ENCODE measurements at regions not wholly inside any gene's neighbourhood (a gene's known extent, or its start where the extent isn't known, plus 50 kb on each side); places are given as distances from the start of the nearest gene placed in this dataset.
A peak's percentile ranks its signal among the peaks of the same experiment; 100 is the strongest.

DNA sequence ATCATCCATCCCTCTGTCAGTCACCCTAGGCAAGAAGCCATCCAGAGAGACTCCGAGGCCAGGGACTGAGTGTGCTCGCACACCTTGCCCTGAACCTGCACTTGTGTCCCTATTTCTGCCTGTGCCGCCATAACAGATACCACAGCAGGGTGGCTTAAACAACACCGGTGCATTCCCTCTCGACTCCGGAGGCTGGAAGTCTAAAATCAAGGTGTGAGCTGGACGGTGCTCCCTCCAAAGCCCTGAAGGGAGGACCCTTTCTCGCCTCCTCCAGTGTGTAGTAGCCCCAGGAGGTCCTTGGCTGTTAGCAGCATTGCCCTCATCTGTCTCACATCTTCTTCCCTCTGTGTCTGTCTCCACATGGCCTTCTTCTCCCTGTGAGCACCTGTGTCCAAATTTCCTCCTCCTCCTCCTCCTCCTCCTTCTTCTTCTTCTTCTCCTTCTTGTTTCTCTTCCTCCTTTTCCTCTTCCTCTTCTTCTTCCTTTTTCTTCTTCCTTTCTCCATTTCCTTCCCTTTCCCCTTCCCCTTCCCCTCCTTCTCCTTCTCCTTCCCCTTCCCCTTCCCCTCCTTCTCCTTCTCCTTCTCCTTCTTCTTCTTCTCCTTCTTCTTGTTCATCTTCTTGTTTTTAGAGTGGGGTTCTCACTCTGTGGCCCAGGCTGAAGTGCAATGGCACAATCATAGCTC is 98.1 kb upstream of the ENPP6 start:
- WGBS, 2 donors: 96% methylated on average over 8 of the region's 8 CpGs
- DNase-seq: no peak
- TF ChIP-seq, protein P1, sequence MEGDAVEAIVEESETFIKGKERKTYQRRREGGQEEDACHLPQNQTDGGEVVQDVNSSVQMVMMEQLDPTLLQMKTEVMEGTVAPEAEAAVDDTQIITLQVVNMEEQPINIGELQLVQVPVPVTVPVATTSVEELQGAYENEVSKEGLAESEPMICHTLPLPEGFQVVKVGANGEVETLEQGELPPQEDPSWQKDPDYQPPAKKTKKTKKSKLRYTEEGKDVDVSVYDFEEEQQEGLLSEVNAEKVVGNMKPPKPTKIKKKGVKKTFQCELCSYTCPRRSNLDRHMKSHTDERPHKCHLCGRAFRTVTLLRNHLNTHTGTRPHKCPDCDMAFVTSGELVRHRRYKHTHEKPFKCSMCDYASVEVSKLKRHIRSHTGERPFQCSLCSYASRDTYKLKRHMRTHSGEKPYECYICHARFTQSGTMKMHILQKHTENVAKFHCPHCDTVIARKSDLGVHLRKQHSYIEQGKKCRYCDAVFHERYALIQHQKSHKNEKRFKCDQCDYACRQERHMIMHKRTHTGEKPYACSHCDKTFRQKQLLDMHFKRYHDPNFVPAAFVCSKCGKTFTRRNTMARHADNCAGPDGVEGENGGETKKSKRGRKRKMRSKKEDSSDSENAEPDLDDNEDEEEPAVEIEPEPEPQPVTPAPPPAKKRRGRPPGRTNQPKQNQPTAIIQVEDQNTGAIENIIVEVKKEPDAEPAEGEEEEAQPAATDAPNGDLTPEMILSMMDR (IDR thresholded peaks at IDR 0.05; ENCODE audit: control extremely low read depth, extremely low read depth): no peak
- Histone ChIP-seq H3K9me3 (ENCODE audit: control insufficient read depth in 4 of 4, insufficient read depth in 3 of 4, low read length in 3 of 4) (no peaks in the 10 kb centered on the region), H3K9ac (ENCODE audit: insufficient read depth in 1 of 2, low read length in 2 of 2) (no peak overlapping the region), H3K4me3 (no peak overlapping the region), H3K4me1 (ENCODE audit: control insufficient read depth in 5 of 5, insufficient read depth in 5 of 5, low read length in 5 of 5) (peaks cover 0 to 3% (median 0%) of the 10 kb centered on the region in 5 donors), H3K27ac (ENCODE audit: low read depth in 1 of 2, low read length in 1 of 2) (no peak overlapping the region), H3K27me3 (ENCODE audit: control insufficient read depth in 3 of 3, insufficient read depth in 3 of 3, low read length in 2 of 3) (no peaks in the 10 kb centered on the region), H3K36me3 (ENCODE audit: control insufficient read depth in 4 of 4, insufficient read depth in 4 of 4, low read length in 4 of 4) (no peaks in the 10 kb centered on the region)
- ATAC-seq (ENCODE audit: insufficient read depth, low FRiP score): no peak

DNA sequence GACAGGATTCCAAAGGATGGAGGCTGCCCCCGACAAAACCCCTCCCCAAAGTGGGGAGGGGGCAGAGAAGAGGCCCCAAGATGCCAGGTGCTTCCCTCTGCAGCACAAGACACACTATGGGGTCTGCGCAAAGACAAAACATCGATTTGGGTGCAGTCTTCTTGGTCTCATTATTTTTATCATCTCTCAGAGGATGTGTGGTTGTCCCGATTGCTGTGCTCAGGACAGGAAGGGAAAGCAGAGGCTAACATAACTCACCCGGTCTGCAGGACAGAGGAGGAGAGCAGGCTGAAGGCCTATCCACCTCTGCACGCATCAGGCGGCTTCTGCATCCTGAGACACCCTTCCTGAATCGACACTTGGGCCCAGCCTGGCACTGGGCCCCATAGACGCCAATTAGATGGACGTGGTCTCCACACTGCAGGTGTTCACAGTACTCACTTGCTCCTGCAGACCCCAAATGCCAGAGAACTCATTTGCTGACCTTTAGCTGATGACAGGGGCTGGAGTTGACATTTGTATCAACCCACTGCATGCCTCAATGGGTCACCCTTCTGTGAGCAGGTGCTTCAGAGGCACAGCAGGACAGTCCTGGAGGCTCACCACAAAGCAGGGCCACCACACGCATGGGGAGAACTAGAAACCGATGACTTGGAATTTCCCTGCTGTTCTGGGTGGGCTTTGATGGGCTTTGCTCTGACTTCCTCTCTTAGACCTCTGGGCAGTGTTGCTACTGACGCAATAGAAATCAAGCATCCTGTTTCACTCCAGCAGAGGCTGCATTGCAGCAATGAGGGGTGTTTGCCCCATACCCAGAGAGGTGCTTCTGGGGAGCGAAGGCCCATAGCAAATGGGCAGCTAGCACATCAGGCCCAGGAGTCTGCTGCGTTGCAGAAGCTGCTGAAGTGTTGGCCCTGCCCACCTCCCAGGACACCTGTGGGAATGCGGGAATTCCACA is 96.3 kb upstream of the ENPP6 start:
- Histone ChIP-seq H3K9ac (ENCODE audit: insufficient read depth in 1 of 2, low read length in 2 of 2) (no peak overlapping the region), H3K4me1 (ENCODE audit: control insufficient read depth in 5 of 5, insufficient read depth in 5 of 5, low read length in 5 of 5) (peaks cover 0 to 4% (median 0%) of the 10 kb centered on the region in 5 donors), H3K27ac (ENCODE audit: low read depth in 1 of 2, low read length in 1 of 2) (peak overlapping the region in 1 of 2 donors; percentile 15), H3K36me3 (ENCODE audit: control insufficient read depth in 4 of 4, insufficient read depth in 4 of 4, low read length in 4 of 4) (no peaks in the 10 kb centered on the region), H3K27me3 (ENCODE audit: control insufficient read depth in 3 of 3, insufficient read depth in 3 of 3, low read length in 2 of 3) (no peaks in the 10 kb centered on the region), H3K9me3 (ENCODE audit: control insufficient read depth in 4 of 4, insufficient read depth in 3 of 4, low read length in 3 of 4) (no peaks in the 10 kb centered on the region), H3K4me3 (no peak overlapping the region)
- TF ChIP-seq, protein P1 (IDR thresholded peaks at IDR 0.05; ENCODE audit: control extremely low read depth, extremely low read depth): no peak
- WGBS, 2 donors: 59 to 77% methylated on average over 16 of the region's 16 CpGs
- DNase-seq (peak in 1 of 3 donors; percentile 31), ATAC-seq (ENCODE audit: insufficient read depth, low FRiP score) (peak; percentile 34)

DNA sequence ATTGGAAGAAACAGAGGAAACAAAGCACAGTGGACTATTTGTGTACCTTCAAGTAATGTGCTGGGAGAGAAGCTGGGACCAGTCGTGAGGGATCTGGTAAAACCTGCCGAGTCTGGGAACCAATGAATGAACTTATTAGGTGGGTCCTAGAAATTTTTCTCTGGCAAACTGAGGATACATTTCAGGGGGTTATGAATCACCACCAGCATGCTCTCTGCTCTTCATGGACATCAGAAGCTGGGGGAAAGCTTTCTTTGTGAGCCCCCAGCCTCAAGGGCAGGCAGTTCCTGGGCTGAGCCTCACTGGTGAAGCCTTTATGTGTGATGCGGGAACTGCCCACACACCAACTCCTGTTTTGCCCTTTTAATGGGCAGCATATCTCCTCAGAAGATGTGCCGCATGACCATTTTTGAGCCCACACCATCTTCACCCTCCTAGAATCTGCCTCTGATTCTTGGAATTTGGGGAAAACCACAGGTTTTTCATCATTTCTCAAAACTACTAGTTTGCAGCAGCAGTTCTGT is 95.4 kb upstream of the ENPP6 start:
- ATAC-seq (ENCODE audit: insufficient read depth, low FRiP score) (no peak), DNase-seq (no peak)
- TF ChIP-seq, protein P1 (IDR thresholded peaks at IDR 0.05; ENCODE audit: control extremely low read depth, extremely low read depth): no peak
- Histone ChIP-seq H3K27ac (ENCODE audit: low read depth in 1 of 2, low read length in 1 of 2) (no peak overlapping the region), H3K9ac (ENCODE audit: insufficient read depth in 1 of 2, low read length in 2 of 2) (no peak overlapping the region), H3K9me3 (ENCODE audit: control insufficient read depth in 4 of 4, insufficient read depth in 3 of 4, low read length in 3 of 4) (no peaks in the 10 kb centered on the region), H3K4me3 (no peak overlapping the region), H3K4me1 (ENCODE audit: control insufficient read depth in 5 of 5, insufficient read depth in 5 of 5, low read length in 5 of 5) (peaks cover 0 to 4% (median 0%) of the 10 kb centered on the region in 5 donors), H3K27me3 (ENCODE audit: control insufficient read depth in 3 of 3, insufficient read depth in 3 of 3, low read length in 2 of 3) (no peaks in the 10 kb centered on the region), H3K36me3 (ENCODE audit: control insufficient read depth in 4 of 4, insufficient read depth in 4 of 4, low read length in 4 of 4) (no peaks in the 10 kb centered on the region)
- WGBS, 2 donors: 92 to 96% methylated on average over 4 of the region's 4 CpGs
